Left ventricle myocardium superior (tissue), 1 donor: ENCODE measurements at regions not wholly inside any gene's neighbourhood (a gene's known extent, or its start where the extent isn't known, plus 50 kb on each side); places are given as distances from the start of the nearest gene placed in this dataset.
"Not testable (repeated sequence)": the region's sequence is repeated elsewhere in the genome, so short reads cannot be mapped to it uniquely, and the experiment has no call there.

Source experiments
- ATAC-seq: fragments of 200-7000 bp; cut with Tn5 transposase; one replicate; pipeline ENCODE4 v1.9.1; 2020; ENCODE audit warnings: mild to moderate bottlenecking, moderate library complexity
- DNase-seq: peaks from one replicate; pipeline ENCODE4 v3.0.0-alpha.2; 2020
- intact Hi-C: fragments of 100-400 bp; cut with micrococcal nuclease; formaldehyde crosslinking; loops from one replicate; pipeline ENCODE4 v1.11.0; 2022
- donor health status: DM: no; HTN: yes; CAD: no; lungs with severe emphysema.

DNA sequence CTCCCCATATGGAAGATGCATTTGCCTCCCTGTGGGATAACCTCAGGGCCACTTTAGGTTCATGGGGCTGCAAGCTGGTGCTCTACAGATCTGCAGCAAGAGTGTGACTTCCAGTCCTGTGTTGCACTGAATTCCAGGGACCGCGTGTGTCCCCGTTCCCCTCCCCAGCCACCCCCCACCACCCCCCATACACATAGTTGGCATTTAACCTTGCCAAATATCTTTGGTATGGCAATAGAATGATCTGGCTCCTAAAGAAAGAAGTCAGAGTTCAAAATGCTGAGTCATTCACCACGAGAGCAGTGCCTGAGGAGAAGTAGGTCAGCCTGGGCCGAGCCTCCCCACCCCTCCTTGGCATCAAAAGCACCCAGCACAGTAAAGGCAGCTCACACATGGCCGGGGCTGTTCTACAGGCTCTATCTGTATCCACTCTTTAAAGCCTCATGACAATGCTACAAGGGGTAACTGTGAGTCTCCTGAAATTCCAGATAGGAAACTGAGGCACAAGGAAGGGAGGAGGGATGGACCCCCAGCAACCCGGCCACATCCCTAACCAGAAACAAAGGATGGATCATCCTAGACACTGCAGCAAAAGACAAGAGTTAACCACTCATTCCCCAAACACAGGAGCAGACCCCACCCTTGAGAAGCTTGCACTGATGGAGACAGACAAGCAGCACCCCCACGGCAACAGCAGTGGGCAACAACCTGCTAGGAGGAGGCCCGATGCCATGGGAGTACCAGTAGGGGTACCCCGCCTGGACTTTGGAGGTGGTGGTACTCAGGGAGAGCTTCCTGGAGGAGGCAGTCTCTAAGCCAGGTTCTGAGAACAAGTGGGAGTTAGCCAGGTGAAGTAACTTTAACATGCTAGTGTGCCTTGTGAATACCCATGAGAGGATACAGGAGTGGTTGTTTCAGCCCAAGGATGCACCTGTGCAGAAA, 70.3 kb upstream of the NANOS1 start:
- DNase-seq = peak; percentile 79
- intact Hi-C loops = no loop called here
- peak; percentile 92 for ATAC-seq

DNA sequence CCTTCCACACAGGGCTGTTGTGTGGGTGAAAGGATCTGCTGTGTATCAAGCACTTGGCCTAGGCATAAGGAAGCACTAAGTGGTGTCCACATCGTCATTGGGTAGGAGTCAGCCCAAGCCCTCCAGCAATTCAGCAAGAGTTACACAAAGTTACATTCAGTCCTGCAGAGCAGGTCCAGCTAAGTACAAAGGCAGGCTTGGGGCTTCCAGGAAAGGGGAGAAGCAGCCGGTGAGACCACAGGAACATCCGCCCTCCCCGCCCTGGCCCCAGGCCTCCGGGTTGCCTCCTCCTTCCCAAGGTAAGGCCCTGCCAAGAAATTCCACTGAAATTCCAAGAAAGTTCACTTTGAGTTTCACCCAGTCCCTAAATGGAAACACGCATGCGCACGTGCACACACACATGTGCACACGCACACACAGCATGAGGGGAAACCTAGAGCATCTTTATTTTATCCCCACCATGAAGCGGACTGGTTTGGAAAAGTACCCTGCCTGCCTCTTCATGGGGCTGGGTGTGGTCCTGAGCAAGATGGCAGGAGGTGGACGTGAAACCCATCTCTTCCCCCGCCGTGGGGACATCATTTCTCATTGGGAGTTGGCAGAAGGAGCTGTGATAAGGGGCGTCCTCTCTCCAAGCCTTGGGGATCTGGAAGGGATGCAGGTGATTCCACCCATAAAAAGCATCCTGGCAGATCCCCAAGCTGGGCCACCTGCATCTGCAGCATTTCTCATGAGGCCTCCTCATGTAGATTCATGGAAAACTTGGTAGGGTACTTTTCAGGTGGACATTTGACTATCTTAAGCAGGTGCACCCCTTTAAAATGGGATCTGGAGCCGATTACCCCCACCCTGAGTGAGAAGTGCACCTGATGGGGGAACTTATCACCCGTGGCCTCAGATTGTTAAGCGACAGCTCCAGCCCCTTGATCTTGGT, 69.1 kb upstream of the NANOS1 start:
- ATAC-seq = no peak
- DNase-seq = no peak
- intact Hi-C loops = no loop called here

DNA sequence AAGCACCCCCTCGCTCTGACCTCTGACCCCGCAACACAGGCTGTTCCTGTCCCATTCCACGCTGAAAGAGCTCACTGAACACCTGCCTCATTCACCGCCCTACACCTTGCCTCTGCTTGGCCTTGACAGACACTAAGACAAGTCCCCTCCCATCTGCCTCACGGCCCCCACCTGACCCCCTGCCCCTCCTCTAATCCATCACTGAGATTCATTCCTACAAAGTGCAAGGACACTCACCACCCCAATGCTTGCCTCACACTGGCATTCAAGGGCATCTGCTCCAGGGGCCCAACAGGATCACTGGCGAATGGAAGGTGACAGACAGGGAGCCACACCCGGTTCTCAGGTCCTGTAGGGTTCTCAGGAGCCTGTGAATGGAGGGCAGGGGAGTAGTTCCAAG, 68.1 kb upstream of the NANOS1 start:
- DNase-seq (no peak), ATAC-seq (no peak)
- intact Hi-C loops = no loop called here

DNA sequence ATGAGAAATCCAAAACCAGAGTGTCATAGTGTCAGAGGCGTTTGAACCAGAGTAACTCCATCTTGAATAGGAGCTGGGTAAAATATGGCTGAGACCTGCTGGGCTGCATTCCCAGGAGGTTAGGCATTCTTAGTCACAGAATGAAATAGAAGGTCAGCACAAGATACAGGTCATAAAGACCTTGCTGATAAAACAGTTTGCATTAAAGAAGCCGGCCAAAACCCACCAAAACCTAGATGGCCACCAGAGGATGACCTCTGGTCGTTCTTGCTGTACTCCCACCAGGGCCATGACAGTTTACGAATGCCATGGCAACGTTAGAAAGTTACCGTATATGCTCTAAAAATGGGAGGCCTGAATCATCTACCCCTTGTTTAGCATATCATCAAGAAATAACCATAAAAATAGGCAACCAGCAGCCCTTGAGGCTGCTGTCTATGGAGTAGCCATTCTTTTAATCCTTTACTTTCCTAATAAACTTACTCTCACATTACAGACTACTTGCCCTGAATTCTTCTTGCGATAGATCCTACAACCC, 67.1 kb upstream of the NANOS1 start:
- ATAC-seq, intact Hi-C loops, DNase-seq: not testable (repeated sequence)

DNA sequence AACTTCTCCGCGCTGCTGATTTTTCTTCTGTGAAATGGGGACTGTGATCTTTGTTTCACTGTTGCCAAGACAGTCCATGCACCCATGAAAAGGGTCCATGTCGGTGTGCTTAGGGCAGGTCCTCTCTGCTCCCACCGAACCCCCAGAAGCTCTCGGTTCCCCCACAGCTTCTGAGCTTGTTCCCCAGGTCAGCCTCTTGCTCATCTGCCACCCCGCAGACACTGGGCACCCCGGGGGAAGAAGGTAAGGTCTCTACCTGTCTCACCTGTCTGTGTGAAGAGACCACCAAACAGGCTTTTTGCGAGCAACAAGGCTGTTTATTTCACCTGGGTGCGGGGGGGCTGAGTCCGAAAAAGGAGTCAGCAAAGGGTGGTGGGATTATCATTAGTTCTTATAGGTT, 66.2 kb upstream of the NANOS1 start:
- ATAC-seq (no peak), DNase-seq (no peak)
- intact Hi-C loops = no loop called here

DNA sequence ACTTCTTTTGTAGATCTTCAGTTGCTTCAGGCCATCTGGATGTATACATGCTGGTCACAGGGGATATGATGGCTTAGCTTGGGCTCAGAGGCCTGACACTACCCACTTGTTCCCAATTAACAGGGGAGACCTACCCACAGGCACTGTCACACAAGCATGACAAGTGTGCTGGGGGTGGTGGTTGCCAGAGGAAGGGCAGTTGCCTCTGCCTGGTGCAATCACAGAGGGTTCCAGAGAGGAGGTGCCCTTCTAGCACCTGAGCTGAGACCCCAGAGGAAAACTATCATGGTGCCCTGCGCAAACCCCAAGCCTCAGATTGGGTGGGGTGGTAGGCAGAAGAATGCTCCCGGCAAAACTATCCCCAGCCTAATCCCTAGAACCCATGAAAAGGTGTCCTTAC, 65.6 kb upstream of the NANOS1 start:
- DNase-seq (no peak), ATAC-seq (no peak)
- intact Hi-C loops = no loop called here

DNA sequence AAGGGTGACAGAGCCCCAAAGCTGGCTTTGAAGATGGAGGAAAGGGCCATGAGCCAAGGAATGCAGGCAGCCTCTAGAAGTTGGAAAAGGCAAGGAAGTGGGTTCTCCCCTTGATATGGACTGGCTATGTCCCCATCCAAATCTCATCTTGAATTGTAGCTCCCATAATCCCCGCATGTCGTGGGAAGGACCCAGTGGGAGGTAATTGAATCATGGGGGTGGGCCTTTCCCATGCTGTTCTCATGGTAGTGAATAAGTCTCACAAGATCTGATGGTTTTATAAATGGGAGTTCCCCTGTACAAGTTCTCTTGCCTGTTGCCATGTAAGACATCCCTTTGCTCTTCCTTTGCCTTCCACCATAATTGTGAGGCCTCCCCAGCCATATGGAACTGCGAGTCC, 65.0 kb upstream of the NANOS1 start:
- ATAC-seq, intact Hi-C loops: not testable (repeated sequence)

DNA sequence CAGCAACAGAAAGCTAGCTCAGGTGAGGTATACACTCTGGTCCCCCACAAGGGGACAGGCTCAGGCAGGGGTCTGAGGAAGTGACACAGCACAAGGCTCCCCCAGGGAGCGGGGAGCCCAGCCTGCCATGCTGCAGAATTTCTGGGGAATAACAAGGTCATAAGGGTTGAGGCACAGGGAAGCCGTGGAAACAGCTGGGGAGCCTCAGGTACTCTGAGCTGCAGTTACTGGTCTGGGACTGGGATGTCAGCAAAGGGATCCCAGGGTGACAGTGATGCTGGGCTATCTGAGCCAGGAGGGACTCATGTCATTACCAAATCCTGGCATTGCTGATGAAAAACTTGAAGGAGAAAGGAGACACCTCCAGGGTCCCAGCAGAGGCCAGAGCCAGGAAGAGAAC, 64.4 kb upstream of the NANOS1 start:
- no peak for ATAC-seq
- DNase-seq = no peak
- intact Hi-C loops = no loop called here

More for the DNA sequence above, 65.0 kb upstream of the NANOS1 start:
- not testable (repeated sequence) for DNase-seq

DNA sequence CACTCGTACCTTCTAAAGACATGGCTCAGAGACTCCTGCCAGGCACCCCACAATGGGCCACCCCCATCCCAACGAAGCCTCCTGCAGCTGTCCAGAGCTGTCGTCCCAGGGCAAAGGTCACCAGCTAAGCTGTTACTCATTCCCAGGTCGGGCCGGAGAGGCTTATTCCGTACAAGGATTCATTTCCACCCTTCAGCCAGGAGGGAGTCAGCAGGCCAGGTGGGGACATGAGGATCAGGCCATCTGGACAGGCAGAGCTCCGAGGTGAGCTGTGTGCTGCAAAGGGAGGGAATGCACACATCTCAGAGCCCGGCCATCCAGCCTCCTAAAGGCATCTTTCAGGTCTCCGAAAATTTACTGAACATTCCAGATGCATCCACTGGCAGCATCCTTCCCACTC, 63.9 kb upstream of the NANOS1 start:
- ATAC-seq (no peak), DNase-seq (no peak)
- intact Hi-C loops = no loop called here

DNA sequence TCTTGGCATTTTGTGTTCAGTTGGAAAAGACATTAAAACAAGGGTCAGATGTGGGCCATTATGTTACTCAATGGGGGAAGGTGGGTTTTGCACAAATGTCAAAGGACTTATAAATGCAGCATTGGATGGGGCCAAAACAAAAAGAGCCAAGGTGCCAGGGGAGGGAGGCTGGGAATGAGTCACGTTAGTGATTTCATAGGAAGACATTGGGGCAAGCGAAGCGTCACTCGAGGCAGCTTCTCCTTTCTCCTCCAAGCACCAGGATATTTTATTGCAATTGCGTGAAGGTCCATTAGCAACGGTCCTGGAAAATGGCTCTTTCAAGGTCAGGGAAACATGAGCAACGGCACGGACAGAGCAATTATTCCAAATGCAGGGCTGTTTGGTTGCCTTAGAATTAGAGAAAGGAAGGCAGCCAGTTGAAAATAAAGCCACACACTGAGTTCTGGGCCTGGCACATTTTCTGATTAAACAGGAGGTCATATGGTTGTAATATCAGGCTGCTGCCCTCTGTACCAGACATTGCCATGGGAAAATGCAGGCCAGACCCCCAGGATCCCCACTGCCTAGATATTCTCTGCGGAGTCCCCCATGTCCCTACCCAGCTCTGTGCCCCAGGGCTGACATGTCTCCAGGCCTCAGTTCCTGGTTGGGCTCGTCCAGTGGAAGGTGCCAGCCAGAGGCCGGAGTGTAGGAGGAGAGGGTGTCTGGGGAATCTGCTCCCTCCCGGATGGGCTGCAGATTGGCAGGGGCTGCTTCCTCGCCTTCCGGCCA, 63.3 kb upstream of the NANOS1 start:
- ATAC-seq (peak; percentile 82), DNase-seq (peak; percentile 59)
- intact Hi-C loops = no loop called here

DNA sequence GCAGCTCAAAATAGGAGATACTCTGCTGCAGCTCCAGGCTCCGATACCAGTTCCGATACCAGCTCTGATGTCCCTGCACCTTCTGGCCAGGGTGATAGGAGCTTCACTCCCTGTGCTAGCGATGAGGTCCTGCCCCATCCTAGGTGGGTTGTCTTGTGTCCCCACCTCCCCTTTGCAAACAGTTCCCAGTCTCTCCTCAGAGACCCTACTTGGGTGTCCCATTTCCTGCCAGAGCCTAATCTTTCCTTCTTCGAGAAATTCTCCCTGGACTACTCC, 62.7 kb upstream of the NANOS1 start:
- no peak for ATAC-seq
- no peak for DNase-seq
- intact Hi-C loops = no loop called here

DNA sequence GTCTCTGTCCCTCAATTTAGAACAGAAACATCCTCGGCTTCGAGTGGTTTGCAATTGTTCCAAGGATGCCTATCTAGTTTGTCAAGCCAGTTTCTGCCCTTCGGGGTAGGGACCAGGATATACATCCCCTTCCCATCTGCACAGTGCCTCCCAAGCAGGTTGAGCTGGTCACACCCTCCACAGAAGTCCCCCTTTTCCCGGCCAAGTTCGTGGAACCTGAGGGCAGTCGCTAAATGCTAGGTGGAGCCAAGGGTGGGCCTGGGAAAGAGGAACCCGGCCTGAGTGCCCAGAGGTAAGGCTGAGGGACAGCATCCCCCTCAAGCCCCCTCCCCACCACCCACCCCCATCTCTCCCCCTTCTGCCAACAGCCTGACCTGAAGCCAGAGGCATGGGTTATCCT, 62.4 kb upstream of the NANOS1 start:
- DNase-seq (no peak), ATAC-seq (no peak)
- intact Hi-C loops = no loop called here

DNA sequence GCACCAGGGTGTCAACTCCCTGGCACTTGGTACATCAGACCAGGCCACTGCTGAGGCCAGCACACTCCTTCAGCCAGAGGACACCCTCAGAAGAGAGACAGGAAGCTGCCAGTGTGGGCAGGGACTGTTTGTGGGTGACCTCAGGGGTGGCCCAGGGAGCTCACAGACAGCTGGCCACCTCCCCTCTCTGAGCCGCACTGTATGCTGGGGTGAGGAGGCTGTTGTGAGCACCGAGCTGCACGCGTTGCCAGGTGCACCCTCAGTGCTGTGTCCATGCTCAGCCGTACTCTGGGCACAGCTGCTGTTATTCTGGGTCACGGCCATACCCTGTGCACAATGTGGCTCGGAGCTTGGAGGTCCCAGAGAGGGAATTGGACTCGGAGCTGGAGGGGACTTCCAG, 61.5 kb upstream of the NANOS1 start:
- DNase-seq = no peak
- peak; percentile 56 for ATAC-seq
- intact Hi-C loops = no loop called here

DNA sequence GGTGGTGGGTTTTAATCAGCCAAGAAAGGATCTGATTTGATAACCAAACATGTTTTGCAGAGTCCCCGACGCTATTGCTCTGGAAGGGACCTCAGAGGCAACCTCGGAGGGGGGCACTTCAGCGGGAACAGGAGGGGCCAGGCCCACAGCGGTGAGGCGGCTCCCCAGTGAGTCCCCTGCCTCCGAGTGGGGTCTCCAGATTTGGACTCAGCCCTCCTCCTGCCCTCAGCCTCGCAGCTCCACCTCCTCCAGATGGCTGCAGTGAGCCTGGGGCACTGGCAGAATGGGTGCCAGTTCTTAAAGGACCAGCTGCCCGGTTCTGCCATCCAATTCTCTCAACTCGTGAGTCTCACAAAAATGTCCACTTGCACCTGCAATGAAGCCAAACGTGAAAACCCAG, 61.0 kb upstream of the NANOS1 start:
- intact Hi-C loops = no loop called here
- ATAC-seq (no peak), DNase-seq (no peak)

DNA sequence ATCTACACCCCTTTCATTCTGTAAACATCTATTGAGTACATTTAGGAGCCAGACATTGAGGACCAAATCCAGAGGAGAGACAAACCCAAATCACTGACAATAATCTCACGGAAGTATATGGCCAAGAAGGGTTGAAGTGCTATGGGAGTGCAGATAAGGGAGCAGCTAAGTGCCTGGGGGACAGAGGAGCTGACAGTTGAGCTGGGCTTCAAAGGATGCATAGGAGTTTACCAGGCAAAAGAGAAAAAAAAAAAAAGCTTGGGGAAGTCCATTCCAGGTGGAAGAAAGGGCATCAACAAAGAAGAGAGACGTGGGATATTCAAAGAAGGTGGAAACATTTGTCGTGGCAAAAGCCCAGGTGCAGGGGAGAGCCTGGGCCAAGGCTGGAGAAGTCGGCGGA, 60.5 kb upstream of the NANOS1 start:
- intact Hi-C loops = no loop called here
- DNase-seq (no peak), ATAC-seq (no peak)

DNA sequence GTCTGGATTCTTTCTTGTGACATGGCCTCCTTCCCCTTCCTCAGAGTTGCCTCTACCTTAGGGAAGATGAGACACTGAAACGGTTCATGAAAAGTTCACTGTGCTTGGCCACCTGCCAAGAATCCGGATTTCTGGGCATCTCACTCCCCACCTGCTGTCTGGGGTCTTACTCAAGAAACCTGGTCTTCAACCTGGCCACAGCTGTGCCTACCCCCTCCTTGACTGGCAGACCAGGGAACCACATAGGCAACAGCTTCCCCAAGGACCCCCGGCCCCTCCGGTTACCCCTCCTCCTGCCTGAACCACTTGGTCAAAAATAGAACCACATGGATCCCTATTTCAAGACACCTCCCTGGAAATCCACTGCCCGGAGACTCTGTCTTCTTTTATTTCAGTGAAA, 58.7 kb upstream of the NANOS1 start:
- DNase-seq = no peak
- intact Hi-C loops = no loop called here
- ATAC-seq = no peak

DNA sequence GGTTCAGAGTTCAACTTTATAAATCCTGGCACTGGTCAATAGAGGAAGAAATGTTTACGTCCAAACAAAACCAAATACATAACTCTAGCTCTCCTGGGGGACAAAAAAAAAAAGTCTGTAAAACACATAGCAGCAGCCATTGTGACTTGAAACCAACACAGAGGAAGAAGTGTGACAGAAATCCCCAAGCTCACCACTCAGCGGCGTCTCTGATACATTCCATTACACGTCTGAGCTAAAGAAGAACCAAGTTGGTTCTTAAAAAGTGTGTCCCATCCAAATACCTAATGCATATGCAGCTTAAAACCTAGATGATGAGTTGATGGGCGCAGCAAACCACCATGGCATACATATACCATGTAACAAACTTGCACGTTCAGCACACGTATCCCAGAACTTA, 58.3 kb upstream of the NANOS1 start:
- intact Hi-C loops = no loop called here
- no peak for DNase-seq
- peak; percentile 23 for ATAC-seq

DNA sequence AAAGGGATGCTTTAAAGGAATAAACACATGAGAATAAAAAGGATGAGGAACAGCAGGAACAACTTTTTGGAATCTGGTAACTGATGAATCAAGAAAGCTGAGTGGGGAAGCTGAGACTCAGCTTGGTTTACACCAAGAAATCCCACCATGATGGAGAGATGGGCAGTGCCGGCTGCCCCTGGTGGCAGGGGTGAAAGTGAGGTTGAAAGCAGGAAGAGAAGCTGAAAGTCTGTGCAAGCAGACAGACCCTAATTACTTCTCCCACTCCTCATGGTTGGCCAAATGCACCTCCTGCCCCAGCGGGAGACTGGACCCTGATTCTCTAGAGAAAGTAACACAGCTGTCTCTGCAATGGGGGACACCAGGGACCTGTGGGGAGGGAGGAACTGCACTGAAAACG, 57.6 kb upstream of the NANOS1 start:
- ATAC-seq = no peak
- intact Hi-C loops = no loop called here
- DNase-seq = no peak

DNA sequence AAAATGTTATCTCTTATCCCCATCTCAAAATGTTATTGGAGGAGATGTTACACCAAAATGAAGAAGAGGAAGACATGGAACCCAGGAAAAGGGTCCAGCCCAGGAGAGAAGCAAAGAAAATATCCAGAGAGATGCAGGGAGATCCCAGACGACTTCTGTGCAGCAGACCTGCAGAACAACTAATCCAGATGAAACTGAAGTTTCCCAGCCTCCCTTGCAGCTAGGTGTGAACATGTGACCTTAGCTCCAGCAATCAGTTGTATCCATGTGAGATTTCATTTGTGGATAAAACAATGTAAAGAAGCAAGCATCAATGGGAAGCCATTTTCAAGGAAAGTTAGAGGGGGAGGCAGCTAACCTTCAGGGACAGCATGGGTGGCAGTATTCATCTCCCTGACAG, 55.8 kb upstream of the NANOS1 start:
- ATAC-seq (no peak), DNase-seq (no peak)
- intact Hi-C loops = no loop called here

DNA sequence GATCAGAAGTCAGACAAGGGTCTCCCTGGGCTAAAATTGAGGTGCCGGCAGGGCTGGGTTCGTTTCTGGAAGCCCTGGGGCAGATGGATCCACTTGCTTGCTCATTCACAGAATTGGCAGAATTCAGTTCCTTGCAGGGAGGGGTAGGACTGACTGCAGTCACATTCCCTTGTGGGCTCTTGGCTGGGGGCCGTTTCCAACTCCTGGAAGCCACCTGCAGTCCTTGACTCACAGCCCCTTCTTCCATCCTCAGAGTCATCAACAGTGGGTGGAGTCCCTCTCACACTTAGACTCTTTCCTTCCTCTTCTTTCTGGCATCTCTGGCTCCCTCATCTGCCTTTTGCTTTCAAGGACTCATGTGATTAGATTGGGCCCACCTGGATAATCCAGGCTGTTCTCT, 54.6 kb upstream of the NANOS1 start:
- no peak for DNase-seq
- intact Hi-C loops = no loop called here
- ATAC-seq = no peak
